ENCODE measurements at regions not wholly inside any gene's neighbourhood (a gene's known extent, or its start where the extent isn't known, plus 50 kb on each side); places are given as distances from the start of the nearest gene placed in this dataset.

DNA sequence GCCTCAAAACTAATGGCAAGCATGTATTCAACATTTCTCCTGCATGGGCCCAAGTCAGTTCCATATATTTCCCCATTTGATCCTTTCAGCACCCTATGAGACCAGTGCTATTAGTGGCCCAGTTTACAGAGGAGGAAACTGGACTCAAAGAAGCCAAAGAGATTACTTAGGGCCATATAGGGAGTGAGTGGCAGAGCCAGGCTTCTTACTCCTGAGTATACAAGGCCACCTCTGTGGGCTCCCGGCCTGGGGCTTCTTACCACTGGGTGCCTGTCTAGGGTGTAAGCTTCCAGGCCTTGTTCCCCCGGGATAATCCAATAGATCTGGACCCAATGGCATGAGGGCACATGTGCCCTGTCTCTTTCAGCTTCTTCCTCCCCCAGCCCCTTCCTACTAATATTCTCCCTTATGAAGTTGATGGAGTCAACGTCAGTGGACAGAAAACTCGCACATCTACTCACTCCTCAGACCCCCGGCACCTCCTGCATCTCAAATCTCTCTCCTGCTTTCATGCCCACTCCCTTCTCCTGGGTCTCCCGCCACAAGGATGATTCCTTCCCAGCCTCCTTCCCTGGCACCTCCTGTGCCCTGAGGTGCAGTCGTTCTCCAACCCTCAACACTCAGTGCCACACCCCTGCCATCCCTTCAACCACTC, 222.6 kb downstream of the ANAPC1 start:
- TF ChIP-seq, protein P1, sequence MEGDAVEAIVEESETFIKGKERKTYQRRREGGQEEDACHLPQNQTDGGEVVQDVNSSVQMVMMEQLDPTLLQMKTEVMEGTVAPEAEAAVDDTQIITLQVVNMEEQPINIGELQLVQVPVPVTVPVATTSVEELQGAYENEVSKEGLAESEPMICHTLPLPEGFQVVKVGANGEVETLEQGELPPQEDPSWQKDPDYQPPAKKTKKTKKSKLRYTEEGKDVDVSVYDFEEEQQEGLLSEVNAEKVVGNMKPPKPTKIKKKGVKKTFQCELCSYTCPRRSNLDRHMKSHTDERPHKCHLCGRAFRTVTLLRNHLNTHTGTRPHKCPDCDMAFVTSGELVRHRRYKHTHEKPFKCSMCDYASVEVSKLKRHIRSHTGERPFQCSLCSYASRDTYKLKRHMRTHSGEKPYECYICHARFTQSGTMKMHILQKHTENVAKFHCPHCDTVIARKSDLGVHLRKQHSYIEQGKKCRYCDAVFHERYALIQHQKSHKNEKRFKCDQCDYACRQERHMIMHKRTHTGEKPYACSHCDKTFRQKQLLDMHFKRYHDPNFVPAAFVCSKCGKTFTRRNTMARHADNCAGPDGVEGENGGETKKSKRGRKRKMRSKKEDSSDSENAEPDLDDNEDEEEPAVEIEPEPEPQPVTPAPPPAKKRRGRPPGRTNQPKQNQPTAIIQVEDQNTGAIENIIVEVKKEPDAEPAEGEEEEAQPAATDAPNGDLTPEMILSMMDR (IDR thresholded peaks at IDR 0.05; ENCODE audit: control extremely low read depth in 1 of 3, insufficient read depth in 1 of 3, low read depth in 1 of 3, low read length in 3 of 3) = no peak
- no peak for TF ChIP-seq TBP (IDR thresholded peaks at IDR 0.05; ENCODE audit: low read depth, low read length)

Measured in H1 (cell line).